ENCODE measurements at regions not wholly inside any gene's neighbourhood (a gene's known extent, or its start where the extent isn't known, plus 50 kb on each side); places are given as distances from the start of the nearest gene placed in this dataset.

DNA sequence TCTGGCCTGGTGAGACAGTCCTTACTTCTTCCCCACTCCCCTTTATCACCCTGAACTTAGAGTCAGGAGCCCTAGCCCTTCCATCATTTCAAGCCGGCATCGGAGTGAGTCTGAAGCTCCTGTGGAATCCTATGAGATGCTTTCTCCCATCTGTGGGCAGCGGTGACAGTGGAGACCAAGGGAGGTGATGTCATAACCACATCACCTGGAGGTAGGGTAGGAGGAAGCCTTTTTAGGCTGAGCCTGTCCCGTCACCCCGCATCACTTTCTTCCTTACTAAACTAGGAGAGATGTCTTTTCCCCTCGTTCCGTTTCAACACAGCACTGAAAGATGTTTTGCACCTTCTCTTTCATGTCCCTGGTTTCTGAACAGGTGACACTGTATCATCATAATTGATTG lies 124.1 kb upstream of the WWC1 start:
- Histone ChIP-seq H3K27me3 (ENCODE audit: insufficient read depth, low read length) (no peaks in the 10 kb centered on the region), H3K4me3 (ENCODE audit: low read length) (no peak overlapping the region), H3K36me3 (ENCODE audit: insufficient read depth, low read length) (peaks cover 17% of the 10 kb centered on the region), H3K9me3 (ENCODE audit: low read length) (no peaks in the 10 kb centered on the region), H2AFZ (ENCODE audit: low read depth, low read length) (no peak overlapping the region), H3K4me1 (ENCODE audit: insufficient read depth, low read length) (peaks cover 7% of the 10 kb centered on the region)

GRCh38 chr5:168168978-168169698 lies 122.3 kb upstream of the WWC1 start:
- no peak overlapping the region for H2AFZ ChIP-seq (ENCODE audit: low read depth, low read length)
- H3K27me3 ChIP-seq (ENCODE audit: insufficient read depth, low read length), result no peaks in the 10 kb centered on the region
- H3K4me1 ChIP-seq (ENCODE audit: insufficient read depth, low read length), result peaks cover 5% of the 10 kb centered on the region
- H3K9me3 ChIP-seq (ENCODE audit: low read length), result no peaks in the 10 kb centered on the region
- H3K4me3 ChIP-seq (ENCODE audit: low read length), result no peak overlapping the region
- H3K36me3 ChIP-seq (ENCODE audit: insufficient read depth, low read length), result peaks cover 11% of the 10 kb centered on the region

- Histone ChIP-seq H3K9me3 (ENCODE audit: low read length) (no peaks in the 10 kb centered on the region), H3K4me1 (ENCODE audit: insufficient read depth, low read length) (peaks cover 5% of the 10 kb centered on the region), H2AFZ (ENCODE audit: low read depth, low read length) (no peak overlapping the region), H3K4me3 (ENCODE audit: low read length) (no peak overlapping the region), H3K27me3 (ENCODE audit: insufficient read depth, low read length) (no peaks in the 10 kb centered on the region), H3K36me3 (ENCODE audit: insufficient read depth, low read length) (peaks cover 11% of the 10 kb centered on the region)
Observed at GRCh38 chr5:168169791-168170190, 121.7 kb upstream of the WWC1 start.

GRCh38 chr5:168171901-168172759 lies 119.3 kb upstream of the WWC1 start:
- Histone ChIP-seq H3K27me3 (ENCODE audit: insufficient read depth, low read length) (no peaks in the 10 kb centered on the region), H3K36me3 (ENCODE audit: insufficient read depth, low read length) (peaks cover 7% of the 10 kb centered on the region), H2AFZ (ENCODE audit: low read depth, low read length) (no peak overlapping the region), H3K4me1 (ENCODE audit: insufficient read depth, low read length) (peaks cover 16% of the 10 kb centered on the region), H3K4me3 (ENCODE audit: low read length) (no peak overlapping the region), H3K9me3 (ENCODE audit: low read length) (no peaks in the 10 kb centered on the region)

- H3K27me3 ChIP-seq (ENCODE audit: insufficient read depth, low read length), result no peaks in the 10 kb centered on the region
- H2AFZ ChIP-seq (ENCODE audit: low read depth, low read length), result no peak overlapping the region
- H3K9me3 ChIP-seq (ENCODE audit: low read length), result no peaks in the 10 kb centered on the region
- peaks cover 3% of the 10 kb centered on the region for H3K36me3 ChIP-seq (ENCODE audit: insufficient read depth, low read length)
- peaks cover 20% of the 10 kb centered on the region for H3K4me1 ChIP-seq (ENCODE audit: insufficient read depth, low read length)
- H3K4me3 ChIP-seq (ENCODE audit: low read length), result no peak overlapping the region
Observed at GRCh38 chr5:168172760-168173223, 118.7 kb upstream of the WWC1 start.

- H2AFZ ChIP-seq (ENCODE audit: low read depth, low read length), result no peak overlapping the region
- H3K36me3 ChIP-seq (ENCODE audit: insufficient read depth, low read length), result no peaks in the 10 kb centered on the region
- no peak overlapping the region for H3K4me3 ChIP-seq (ENCODE audit: low read length)
- peaks cover 29% of the 10 kb centered on the region for H3K4me1 ChIP-seq (ENCODE audit: insufficient read depth, low read length)
- H3K27me3 ChIP-seq (ENCODE audit: insufficient read depth, low read length), result no peaks in the 10 kb centered on the region
- no peaks in the 10 kb centered on the region for H3K9me3 ChIP-seq (ENCODE audit: low read length)
Observed at GRCh38 chr5:168174376-168174775, 117.1 kb upstream of the WWC1 start.

DNA sequence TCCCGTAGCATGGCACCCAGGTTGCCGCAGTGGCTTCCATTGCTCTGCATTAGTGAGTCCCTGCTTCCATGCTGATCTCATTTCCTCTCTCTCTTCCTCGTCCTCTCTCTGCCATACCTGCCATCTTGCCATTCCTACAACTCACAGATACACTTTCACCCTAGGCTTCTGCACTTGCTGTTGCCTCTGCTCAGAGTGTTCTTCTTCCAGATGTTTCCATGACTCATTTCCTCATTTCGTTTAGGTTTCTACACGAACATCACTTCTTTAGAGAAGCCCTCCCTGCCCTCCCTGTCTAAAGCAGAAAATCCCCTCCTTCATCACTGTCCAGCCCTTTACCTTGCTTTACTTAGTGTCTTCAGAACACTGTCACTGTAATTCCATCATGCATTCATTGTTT lies 115.2 kb upstream of the WWC1 start:
- H3K4me1 ChIP-seq (ENCODE audit: insufficient read depth, low read length), result peaks cover 29% of the 10 kb centered on the region
- no peaks in the 10 kb centered on the region for H3K36me3 ChIP-seq (ENCODE audit: insufficient read depth, low read length)
- H3K27me3 ChIP-seq (ENCODE audit: insufficient read depth, low read length), result no peaks in the 10 kb centered on the region
- no peak overlapping the region for H3K4me3 ChIP-seq (ENCODE audit: low read length)
- no peaks in the 10 kb centered on the region for H3K9me3 ChIP-seq (ENCODE audit: low read length)
- no peak overlapping the region for H2AFZ ChIP-seq (ENCODE audit: low read depth, low read length)

GRCh38 chr5:168176941-168177340 lies 114.5 kb upstream of the WWC1 start:
- Histone ChIP-seq H3K9me3 (ENCODE audit: low read length) (no peaks in the 10 kb centered on the region), H3K27me3 (ENCODE audit: insufficient read depth, low read length) (no peaks in the 10 kb centered on the region), H3K4me3 (ENCODE audit: low read length) (no peak overlapping the region), H2AFZ (ENCODE audit: low read depth, low read length) (no peak overlapping the region), H3K36me3 (ENCODE audit: insufficient read depth, low read length) (no peaks in the 10 kb centered on the region), H3K4me1 (ENCODE audit: insufficient read depth, low read length) (peaks cover 29% of the 10 kb centered on the region)

DNA sequence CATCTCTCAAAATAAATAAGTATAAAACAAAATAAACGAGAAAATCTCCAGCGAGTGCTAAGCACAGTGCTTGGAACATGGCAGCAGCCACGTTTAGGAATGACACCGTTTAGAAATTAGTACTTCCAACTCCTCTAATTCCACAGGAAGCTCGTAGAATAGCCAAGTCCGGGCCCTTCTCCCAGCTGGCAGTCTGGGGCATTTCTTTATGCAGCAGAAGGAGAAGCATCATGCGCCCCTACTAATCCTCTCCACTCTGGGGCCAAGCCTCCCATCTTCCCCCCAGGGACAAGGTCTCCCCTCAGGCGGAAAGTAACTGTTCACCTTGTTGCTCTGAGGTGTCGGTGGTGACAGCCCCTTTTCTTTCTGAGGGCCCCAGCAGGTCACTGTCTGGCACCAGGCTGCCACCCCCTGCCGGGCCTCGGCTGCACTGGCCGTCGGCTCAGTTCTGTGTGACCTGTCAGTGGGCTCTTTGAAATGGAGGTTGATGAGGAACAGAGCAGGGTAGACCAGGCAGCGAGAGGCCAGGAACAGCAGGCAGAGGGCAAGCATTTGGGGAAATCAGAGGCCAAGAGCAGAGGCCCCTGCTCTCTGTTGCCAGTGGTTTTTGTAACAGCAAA lies 113.5 kb upstream of the WWC1 start:
- H3K4me3 ChIP-seq (ENCODE audit: low read length), result no peak overlapping the region
- H3K27me3 ChIP-seq (ENCODE audit: insufficient read depth, low read length), result no peaks in the 10 kb centered on the region
- H3K9me3 ChIP-seq (ENCODE audit: low read length), result no peaks in the 10 kb centered on the region
- H2AFZ ChIP-seq (ENCODE audit: low read depth, low read length), result no peak overlapping the region
- no peaks in the 10 kb centered on the region for H3K36me3 ChIP-seq (ENCODE audit: insufficient read depth, low read length)
- peaks cover 29% of the 10 kb centered on the region for H3K4me1 ChIP-seq (ENCODE audit: insufficient read depth, low read length)

DNA sequence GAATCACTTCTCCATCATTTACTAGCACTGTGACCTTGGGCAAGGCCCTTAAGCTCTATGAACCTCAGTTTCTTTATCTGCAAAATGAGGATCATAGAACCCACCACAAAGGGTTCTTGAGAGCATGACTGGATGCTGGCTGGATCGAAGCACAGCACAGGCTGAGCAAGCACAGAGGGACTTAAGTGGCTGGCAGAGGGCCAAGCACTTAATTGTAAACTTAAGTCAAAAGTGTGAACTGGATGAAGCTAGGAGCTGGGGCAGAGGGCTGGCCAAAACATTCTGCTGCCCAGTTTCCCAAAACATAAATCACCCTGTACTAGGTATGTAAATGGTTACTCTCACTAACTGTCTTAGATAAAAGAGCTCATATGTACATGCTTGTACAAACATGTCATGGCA lies 112.3 kb upstream of the WWC1 start:
- Histone ChIP-seq H2AFZ (ENCODE audit: low read depth, low read length) (no peak overlapping the region), H3K4me3 (ENCODE audit: low read length) (no peak overlapping the region), H3K4me1 (ENCODE audit: insufficient read depth, low read length) (peaks cover 27% of the 10 kb centered on the region), H3K9me3 (ENCODE audit: low read length) (no peaks in the 10 kb centered on the region), H3K27me3 (ENCODE audit: insufficient read depth, low read length) (no peaks in the 10 kb centered on the region), H3K36me3 (ENCODE audit: insufficient read depth, low read length) (peaks cover 4% of the 10 kb centered on the region)

- Histone ChIP-seq H3K4me3 (ENCODE audit: low read length) (no peak overlapping the region), H3K36me3 (ENCODE audit: insufficient read depth, low read length) (peaks cover 4% of the 10 kb centered on the region), H2AFZ (ENCODE audit: low read depth, low read length) (no peak overlapping the region), H3K9me3 (ENCODE audit: low read length) (no peaks in the 10 kb centered on the region), H3K27me3 (ENCODE audit: insufficient read depth, low read length) (no peaks in the 10 kb centered on the region), H3K4me1 (ENCODE audit: insufficient read depth, low read length) (peaks cover 26% of the 10 kb centered on the region)
Observed at GRCh38 chr5:168182269-168182668, 109.2 kb upstream of the WWC1 start.

DNA sequence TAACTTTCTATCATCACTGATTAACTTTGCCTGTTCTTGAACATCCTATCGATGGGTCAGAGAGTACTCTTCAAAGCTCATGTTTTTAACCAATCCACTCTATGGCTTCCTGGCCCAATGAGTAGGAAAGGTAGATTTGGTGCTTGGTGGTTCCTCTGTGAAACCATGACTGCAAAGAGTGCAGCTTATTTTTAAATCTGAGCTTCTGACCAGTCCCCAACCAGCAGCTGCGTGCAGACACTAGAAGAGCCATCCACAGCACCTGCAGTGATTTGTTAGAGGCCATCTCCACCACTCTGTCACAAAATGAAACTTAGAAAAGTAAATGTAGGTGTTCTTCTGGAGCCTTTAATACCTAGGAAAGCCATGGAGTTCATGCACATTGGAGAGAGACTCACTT lies 107.3 kb upstream of the WWC1 start:
- Histone ChIP-seq H3K4me1 (ENCODE audit: insufficient read depth, low read length) (peaks cover 18% of the 10 kb centered on the region), H3K4me3 (ENCODE audit: low read length) (no peak overlapping the region), H2AFZ (ENCODE audit: low read depth, low read length) (no peak overlapping the region), H3K27me3 (ENCODE audit: insufficient read depth, low read length) (no peaks in the 10 kb centered on the region), H3K36me3 (ENCODE audit: insufficient read depth, low read length) (peaks cover 4% of the 10 kb centered on the region), H3K9me3 (ENCODE audit: low read length) (no peaks in the 10 kb centered on the region)

Data from neuron (in vitro differentiated cells).